T-helper 2 cell treated with Interferon-gamma antibody and Interleukin-4, amounts not matched to agents 100 ng/mL and 5 ng/mL, for 36 hours (primary cell): ENCODE measurements at regions not wholly inside any gene's neighbourhood (a gene's known extent, or its start where the extent isn't known, plus 50 kb on each side); places are given as distances from the start of the nearest gene placed in this dataset.
"Not testable (repeated sequence)": the region's sequence is repeated elsewhere in the genome, so short reads cannot be mapped to it uniquely, and the experiment has no call there.

ENCODE experiments used
- intact Hi-C: fragments of 100-400 bp; cut with micrococcal nuclease; formaldehyde crosslinking; loops from one replicate; pipeline ENCODE4 v1.15.1; 2023

DNA sequence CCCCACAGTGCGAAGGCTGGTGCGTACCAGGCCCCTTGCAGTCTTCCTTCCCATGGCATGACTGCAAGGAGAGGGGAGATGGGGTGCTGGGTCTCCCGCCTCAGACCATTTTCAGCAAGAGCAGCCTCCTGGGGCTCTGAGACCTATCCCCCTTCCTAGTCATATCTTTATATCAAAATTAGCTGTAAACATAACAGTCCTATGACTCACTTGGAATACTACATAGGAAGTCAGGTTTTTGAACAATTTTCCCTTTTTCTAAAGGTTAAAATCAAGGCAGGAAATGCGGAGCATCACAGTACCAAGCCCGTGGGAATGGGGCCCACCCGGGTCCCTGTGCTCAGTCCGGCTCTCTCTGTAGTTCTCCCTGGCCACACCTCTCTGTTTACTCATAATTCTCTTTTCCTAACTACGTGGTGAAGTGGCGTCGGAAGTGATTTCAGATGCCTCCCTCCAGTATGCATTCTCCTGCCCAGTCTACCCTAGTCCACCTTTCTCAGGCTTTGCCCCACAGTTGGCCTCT lies 109.8 kb upstream of the TMEM170B start:
- intact Hi-C loops: no loop called here

DNA sequence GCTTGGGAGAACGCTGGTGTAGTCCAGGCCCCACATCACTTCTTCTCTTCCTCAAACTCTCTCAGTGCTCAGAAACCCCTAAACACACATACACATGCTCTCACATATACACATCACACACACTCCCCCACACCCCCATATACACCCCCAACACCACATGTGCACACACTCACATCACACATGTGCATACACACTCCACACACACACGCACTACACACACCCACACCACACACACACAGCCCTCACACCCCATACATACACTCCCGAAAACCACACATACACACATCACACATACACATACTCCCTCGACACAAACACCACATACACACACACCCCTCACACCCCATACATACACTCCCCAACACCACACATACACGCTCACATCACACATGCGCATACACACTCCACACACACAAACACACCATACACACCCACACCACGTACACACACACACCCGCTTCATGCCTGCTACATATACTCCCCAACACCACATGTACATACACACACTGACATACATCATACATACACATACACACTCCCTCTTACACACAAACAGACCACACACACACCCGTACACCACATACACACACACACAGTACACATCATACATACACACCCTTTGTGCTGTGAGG lies 110.3 kb upstream of the TMEM170B start:
- intact Hi-C loops: no loop called here

DNA sequence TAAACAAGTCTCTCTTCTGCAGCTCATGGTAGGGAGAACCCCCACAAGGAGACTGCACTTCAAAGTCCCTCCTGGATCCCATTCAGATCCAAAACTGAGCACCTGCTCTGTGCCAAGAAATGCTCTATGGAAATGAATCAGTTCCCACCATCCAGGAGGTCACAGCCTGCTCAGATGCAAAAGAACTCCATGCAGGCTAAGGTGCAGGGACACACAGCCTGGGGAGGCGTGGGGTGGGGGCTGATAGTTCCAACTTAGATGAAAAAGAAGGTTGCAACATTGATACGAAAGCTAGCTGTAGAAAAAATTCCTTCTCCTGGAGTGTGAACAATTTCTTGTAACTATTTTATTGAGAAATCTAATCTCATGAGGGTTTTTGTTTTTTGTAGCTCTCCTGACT lies 111.0 kb upstream of the TMEM170B start:
- intact Hi-C loops: no loop called here

DNA sequence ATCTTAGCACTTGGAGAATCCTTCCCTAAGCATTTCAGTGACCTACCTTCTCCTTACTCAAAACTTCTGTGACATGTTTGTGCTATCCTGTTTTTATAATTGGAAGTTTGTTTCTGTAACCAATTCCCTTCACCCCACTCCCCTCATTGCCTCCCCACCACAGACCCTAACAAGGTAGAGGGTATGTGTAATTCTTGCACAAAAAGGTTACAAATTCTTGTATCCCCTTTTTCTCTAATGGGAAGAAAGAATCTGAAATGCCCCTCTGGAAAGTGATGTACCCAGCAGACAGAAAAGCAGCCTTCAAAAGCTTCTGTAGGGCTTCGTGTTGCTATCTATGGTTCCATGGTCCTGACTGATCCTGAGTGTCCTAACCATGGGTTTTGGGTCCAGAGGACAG lies 111.7 kb upstream of the TMEM170B start:
- intact Hi-C loops: no loop called here

DNA sequence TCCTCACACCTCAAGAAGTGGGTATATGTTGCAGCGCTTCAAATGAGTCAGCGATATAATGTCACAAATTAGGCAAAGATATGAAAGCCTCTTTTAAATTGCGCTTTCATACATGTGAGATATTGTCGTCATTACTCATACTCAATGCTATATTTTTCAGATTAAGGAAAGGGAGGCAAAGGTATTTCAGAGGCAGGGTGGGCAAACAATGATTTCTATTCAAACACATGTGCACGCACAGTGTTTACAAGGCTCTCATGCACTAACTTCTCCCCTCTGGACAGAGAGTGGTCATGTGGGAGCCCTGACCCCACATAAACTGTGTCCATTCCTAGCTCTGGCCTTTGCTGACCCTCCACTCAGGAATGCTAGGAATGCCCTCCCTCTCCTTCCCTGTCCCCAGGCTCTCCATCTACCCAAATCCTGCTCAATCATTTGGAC lies 112.1 kb upstream of the TMEM170B start:
- intact Hi-C loops: no loop called here

DNA sequence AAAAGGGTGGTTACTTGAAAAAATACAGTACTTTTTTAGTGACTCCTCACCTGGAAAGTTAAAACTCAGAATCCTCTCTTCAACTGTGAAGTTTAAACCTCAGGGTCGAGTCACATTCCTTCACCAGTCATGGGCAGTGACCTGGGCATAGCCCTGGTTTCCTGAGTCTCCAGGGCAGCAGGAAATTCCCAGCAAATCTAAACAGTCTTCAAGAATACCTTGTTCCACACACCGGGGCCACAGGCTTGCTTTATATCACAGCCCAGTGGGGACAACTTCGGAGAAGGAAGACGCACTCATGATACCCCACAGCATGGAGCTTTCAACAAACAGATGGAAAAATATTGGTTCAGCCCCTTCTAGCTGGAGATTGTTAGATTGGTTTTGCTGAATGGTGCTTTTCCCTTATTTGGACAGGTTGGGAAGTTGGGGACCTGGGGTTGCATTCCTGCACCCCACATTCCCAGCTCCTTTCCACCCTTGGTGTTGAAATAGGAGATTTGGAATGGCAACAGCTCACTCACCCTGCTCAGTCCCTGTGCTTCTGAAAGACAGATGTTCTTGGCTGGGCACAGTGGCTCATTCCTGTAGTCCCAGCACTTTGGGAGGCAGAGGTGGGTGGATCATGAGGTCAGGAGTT lies 113.0 kb upstream of the TMEM170B start:
- intact Hi-C loops: no loop called here

DNA sequence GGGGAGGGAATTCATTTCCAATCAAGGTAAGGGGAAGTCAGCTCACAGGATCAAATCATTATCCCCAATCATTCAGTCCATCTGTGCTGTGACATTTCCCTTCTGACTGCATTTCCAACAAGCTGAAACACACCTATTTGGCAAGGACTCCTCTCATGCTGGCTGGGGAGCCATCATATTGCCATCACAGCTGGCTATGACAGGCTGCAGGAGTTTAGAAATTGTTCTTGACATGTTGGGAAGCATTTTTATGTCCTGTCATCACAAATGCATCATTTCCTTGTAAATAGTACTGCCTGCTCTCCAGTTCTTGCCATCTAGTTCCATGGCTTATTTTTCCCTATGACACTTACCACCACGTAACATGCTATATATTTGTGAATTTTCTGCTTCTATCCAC lies 113.9 kb upstream of the TMEM170B start:
- intact Hi-C loops: no loop called here

DNA sequence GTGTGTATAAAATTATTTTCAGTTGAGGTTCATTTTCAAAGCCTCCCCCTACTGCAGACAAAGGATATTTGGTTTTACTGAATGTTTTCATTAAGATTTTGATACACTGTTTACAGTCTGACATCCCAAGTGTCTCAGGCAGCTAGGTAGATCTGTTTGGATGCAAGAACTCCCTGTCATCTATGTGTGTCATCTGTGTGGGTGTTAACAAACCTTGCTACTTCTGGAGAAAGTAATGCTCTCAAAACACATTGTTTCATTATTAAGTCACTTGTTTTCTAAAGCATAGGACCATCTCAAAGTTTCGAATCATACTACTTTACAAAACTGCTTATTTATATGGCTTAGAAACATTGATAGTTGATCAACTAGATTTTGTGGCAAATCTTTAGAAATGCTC lies 114.5 kb upstream of the TMEM170B start:
- intact Hi-C loops: no loop called here

DNA sequence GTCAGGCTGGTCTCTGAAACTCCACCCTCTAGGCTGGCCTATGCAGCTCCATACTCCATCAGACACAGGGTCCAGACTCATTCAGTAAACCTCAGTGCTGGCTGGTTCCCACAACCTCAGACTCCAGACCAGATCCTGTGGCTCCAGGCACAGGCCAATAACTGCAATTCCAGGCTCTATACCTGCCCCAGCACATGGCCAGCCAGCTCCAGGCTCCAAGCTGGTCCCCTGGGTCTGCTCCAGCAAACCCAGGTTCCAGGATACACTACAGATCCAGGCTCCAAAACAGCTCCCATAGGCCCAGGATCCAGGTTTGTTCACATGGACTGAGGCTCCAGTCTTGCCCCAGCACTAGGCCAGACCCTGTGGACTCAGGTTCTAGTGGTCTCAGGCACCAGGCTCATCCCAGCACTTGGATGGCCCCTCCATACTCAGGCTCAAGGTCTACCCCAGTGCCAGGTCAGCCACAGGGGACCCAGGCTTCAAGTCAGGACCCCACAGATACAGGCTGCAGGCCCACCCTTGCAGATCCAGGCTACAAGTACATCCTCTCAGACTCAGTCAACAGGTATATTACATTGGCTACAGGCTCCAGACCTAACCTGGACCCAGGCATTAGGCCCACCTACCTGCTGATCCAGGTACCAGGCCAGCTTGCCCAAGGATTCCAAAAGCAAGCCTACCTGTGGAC lies 117.6 kb upstream of the TMEM170B start:
- intact Hi-C loops: no loop called here

DNA sequence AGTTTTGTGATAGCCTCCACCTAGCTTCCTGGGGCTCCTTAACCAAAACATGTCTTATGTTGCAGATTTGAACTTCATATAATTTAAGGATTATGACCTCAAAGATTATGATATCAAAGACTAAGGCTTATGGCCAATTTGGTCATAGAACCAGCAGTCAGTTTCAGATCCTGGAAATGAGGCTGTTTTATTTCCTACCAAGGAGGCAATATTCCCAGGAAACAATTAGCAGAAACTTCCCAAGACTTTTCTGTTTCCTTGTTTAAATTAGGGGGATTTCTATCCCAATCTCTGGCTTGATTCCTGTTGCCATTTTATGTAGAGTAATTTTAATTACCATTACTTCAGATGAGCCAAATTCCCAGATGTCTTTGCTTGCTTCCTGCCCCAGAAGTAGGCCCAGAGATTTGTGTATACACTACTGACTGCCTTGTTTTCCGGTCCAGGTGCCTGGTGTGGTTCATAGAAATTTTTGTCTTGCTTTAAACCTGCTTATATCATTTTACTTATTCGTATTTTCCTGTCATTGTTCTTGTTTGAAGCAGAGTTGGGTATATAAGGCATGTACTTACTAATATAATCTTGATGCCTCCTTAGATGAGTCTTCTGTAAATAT lies 119.2 kb upstream of the TMEM170B start:
- intact Hi-C loops: no loop called here

DNA sequence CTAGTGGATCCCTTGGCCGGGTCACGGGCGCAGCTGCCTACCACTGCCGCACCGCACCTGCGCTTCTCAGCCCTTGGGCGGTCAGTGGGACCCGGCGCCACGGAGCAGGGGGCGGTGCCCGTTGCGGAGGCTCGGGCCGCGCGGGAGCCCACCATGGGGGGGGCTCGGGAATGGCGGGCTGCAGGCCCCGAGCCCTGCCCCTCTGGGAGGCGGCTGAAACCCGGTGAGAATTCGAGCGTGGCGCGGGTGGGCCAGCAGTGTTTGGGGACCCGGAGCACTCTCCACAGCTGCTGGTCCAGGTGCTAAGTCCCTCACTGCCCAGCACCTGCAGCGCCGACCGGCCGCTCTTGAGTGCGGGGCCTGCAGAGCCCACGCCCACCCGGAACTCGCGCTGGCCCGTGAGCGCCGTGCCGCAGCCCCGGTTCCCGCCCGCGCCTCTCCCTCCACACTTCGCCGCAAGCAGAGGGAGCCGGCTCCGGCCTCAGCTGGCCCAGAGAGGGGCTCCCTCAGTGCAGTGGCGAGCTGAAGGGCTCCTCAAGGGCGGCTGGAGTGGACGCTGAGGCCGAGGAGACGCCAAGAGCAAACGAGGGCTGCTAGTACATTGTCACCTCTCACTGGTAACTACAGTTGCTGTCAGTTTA lies 120.5 kb upstream of the TMEM170B start:
- intact Hi-C loops: no loop called here

DNA sequence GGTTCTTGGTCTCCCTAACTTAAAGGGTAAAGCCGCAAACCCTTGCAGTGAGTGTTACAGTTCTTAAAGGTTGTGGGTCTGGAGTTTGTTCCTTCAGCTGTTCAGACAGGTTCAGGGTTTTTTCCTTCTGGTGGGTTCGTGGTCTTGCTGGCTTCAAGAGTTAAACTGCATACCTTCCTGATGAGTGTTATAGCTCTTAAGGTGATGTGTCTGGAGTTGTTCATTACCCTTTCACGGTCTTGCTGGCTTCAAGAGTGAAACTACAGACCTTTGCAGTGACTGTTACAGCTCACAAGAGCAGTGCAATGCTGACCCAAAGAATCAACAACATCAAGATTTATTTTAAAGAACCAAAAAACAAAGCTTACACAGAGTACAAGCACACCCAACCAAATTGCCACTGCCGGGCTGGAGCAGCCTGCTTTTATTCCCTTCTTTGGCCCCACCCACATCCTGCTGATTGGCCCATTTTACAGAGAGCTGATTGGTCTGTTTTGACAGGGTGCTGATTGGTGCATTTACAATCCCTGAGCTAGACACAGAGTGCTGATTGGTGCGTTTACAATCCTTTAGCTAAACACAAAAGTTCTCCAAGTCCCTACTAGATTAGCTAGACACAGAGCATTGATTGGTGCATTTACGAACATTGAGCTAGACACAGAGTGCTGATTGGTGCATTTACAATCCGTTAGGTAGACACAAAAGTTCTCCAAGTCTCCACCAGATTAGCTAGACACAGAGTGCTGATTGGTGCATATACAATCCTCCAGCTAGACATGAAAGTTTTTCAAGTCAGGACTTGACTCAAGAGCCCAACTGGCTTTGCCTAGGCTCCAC lies 121.2 kb upstream of the TMEM170B start:
- intact Hi-C loops: not testable (repeated sequence)

DNA sequence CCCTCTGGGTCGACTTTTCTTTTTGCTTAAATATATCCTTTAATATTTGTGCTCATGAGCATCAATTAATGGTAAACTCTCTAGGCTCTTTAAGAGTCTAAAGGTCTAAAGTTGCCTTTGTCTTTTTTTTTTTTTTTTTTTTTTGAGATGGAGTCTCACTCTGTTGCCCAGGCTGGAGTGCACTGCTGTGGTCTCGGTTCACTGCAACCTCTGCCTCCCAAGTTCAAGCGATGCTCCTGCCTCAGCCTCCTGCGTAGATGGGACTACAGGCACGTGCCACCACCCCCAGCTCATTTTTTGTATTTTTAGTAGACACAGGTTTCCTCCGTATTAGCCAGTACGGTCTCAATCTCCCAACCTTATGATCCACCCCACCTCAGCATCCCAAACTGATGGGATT lies 122.0 kb upstream of the TMEM170B start:
- intact Hi-C loops: no loop called here

DNA sequence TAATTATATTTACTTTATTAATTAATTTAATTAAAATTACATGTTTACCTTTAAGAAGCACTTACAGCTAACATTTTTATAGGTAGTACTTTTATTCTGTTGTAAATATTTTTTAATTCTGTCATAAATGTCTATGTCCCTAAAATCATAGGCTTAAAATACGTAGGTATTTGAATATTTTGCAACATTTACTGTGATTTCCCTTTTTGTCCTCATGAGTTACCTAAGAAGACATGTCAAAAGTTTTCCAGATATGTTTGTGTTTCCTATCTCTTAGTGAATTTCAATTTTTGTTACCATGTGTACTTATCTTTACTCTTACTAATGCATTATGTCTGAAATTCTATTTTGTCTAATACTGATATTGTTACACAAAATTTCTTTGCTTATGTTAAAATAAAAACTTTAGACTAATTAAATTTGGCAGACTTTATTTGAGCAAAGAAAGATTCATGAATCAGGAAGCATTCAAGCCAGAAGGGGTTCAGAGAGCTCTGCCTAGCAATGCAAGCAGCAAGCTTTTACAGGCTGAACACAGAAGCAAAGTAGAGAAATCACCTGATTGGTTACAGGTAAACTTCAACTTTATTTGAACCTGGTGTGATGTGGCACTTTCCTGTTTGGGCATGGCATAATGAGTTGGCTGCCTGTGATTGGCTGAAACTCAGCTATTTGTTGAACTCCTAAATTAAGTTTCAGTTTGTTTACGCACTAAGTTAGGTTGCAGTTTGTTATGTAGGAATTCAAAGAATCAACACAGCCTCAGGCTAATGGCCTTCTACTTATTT lies 123.2 kb upstream of the TMEM170B start:
- intact Hi-C loops: loop anchor here (5.0 kb wide), 1 partner anchor 47 kb away; no protein-coding TSS in a partner anchor

DNA sequence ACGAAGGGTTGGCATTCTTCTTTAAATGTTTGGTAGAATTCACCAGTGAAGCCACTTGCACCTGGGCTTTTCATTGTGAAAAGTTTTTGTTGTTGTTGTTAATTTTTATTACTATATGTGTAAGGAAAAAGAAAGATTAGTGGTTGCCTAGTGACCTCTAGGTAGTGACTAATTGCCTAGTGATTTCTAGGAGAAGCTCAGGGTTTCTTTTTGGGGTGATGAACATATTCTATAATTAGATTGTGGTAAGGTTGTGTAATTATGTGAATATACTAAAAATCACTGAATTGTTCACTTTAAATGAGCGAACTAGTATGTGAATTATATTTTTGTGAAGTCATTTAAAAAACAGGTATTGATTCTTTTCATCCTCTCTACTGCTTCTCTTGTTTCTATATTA lies 123.8 kb upstream of the TMEM170B start:
- intact Hi-C loops: loop anchor here (2.0 to 5.0 kb wide), 3 partner anchors 31 to 181 kb away; partner anchors contain the start of gene NEDD9

DNA sequence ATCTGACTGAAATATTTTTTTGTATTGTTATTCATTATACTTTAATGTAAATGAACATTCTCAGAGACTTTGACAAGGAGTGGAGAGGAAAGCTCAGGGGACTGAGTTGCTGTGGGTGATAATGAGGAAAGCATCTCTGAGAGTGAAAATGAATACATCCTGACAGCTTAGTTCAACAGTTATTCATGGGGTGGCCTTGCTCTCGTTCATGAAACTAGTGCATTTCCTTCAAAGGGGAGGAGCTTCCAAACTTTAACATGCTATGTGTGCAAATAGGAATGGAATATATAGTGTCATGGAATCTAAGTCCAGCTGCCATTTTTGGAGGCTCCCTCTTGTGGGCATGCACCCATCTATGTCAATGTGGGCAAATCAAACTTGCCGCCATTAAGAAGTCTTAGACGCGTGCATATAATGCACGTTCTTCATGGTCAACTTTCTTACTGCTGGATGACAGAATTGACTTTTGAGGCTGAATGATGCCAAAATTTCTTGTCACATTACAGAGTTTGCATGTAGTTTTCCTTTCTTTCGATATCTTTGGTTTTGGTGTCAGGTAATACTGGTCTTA lies 124.3 kb upstream of the TMEM170B start:
- intact Hi-C loops: loop anchor here (2.0 to 5.0 kb wide), 3 partner anchors 30 to 180 kb away; partner anchors contain the start of gene NEDD9

DNA sequence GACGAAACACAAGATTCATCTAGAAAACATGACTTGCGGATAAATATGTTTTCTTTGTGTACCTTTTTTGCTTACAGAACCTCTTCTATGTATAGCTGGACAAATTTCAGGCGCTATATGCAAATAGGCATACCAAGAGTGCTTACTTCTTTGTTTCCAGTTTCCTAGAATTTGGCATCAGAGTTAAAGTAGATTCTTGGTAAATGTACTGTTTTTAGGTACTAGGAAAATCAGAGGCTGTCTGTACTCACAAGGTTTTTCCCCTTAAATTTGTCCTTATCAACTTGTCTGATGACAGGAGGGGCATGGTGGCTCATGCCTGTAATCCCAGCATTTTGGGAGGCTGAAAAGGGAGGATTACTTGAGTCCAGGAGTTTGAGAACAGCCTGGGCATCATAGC lies 124.9 kb upstream of the TMEM170B start:
- intact Hi-C loops: loop anchor here (2.0 to 5.0 kb wide), 3 partner anchors 30 to 180 kb away; partner anchors contain the start of gene NEDD9

DNA sequence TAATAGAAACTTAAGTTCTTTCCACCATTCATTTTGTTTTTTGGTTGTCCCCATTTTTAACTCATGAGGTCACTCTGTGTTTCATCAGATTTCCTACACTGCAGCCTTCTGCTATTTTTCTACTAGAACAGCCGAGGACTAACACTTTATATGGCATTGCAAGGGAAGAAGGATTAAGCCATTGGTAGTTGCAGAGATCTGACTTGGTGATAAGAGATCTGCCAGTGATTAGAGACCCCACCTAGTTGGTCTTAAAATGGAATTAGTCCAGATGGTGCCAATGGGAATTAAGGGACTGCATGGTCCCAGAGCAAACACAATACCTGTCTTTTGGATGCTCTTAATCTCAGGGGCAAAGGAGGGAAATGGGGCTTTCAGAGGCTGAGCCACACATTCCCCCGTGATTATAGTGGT lies 125.5 kb upstream of the TMEM170B start:
- intact Hi-C loops: loop anchor here (2.0 to 5.0 kb wide), 3 partner anchors 29 to 179 kb away; partner anchors contain the start of gene NEDD9

DNA sequence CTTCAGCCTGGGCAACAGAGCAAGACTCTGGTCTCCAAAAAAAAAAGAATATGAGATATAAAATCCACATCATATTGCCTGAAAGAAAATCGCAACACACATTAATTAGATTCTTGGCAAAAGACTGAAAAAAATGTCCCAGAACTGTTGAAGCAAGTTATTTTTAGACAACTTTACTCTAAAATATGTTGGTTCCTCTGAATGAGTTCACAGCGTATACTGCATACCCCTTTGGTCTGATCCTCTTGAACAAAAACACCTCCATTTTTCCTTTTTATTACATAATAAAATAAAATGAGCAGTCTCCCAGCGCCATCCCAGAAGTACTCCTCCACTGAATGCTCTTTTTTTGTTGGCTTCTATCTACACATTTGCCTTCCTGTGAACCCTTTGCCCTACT lies 126.0 kb upstream of the TMEM170B start:
- intact Hi-C loops: loop anchor here (5.0 kb wide), 1 partner anchor 44 kb away; no protein-coding TSS in a partner anchor
